Hepatocyte (in vitro differentiated cells): ENCODE measurements at regions not wholly inside any gene's neighbourhood (a gene's known extent, or its start where the extent isn't known, plus 50 kb on each side); places are given as distances from the start of the nearest gene placed in this dataset.

Experiments
- EZH2 ChIP-seq: fragments of 200-600 bp; sonication (generic); IDR thresholded peaks from 2 replicates; pipeline ENCODE4 v1.6.1; 2016; ENCODE audit warnings: antibody characterized with exemption, mild to moderate bottlenecking, borderline replicate concordance
- TF ChIP-seq, protein P1 (sequence below): fragments of 200-600 bp; sonication (generic); IDR thresholded peaks from 2 replicates; pipeline ENCODE4 v1.5.1; 2016; ENCODE audit warnings: antibody characterized with exemption, mild to moderate bottlenecking; ENCODE audit not compliant: poor library complexity

DNA sequence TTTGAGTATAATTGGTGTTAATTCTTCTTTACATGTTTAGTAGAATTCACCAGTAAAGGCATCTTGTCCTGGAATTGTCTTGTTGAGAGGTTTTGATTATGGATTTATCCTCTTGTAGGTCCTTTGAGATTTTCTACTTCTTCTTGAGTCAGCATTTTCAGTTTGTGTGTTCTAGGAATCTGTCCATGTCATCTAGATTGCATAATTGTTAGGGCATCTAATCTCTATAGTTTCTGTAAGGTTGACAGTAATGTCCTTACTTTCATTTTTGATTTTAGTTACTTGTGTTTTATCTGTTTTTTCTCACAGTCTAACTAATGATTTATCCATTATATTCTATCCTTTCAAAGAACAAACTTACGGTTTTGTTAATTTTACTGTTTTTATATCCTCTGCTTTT lies 492.0 kb downstream of the FGF9 start:
- TF ChIP-seq, protein P1, sequence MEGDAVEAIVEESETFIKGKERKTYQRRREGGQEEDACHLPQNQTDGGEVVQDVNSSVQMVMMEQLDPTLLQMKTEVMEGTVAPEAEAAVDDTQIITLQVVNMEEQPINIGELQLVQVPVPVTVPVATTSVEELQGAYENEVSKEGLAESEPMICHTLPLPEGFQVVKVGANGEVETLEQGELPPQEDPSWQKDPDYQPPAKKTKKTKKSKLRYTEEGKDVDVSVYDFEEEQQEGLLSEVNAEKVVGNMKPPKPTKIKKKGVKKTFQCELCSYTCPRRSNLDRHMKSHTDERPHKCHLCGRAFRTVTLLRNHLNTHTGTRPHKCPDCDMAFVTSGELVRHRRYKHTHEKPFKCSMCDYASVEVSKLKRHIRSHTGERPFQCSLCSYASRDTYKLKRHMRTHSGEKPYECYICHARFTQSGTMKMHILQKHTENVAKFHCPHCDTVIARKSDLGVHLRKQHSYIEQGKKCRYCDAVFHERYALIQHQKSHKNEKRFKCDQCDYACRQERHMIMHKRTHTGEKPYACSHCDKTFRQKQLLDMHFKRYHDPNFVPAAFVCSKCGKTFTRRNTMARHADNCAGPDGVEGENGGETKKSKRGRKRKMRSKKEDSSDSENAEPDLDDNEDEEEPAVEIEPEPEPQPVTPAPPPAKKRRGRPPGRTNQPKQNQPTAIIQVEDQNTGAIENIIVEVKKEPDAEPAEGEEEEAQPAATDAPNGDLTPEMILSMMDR = no peak
- no peak for TF ChIP-seq EZH2
